Superior temporal gyrus (tissue), 1 donor: ENCODE measurements at regions not wholly inside any gene's neighbourhood (a gene's known extent, or its start where the extent isn't known, plus 50 kb on each side); places are given as distances from the start of the nearest gene placed in this dataset.

Experiments
- DNase-seq: peaks from one replicate; pipeline ENCODE4 v3.0.0-alpha.2; 2016; ENCODE audit errors: extremely low spot score

DNA sequence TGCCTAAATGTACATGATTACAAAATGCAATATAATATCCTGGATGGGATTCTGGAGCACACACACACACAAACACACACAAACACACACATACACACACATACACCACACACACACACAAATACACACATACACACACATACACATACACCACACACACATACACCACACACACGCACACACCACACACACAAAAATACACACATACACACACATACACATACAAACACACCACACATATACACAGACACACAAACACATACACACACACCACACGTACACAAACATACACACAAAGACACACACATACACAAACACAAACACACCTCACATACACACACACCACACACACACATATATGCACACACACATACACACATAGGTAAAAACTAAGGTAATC is 134.6 kb upstream of the SYNDIG1 start:
- DNase-seq: no peak

DNA sequence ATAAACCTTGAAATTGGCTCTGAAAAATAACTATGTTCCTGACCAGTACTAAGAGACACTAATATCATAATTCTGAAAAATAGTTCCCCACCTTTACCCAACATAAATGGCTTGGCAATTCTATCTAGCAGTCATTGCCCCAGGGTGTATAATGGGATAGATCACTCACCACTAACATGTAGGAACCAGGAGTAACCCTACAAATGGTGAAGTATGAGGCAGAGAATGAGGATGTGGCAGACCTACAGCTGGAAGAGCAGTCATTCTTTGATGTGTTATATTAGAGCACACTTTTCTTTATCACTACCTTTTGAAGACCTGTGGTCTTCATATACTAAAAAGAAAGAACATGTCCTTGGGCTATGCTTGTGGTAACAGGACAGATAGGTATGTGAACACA is 136.5 kb upstream of the SYNDIG1 start:
- DNase-seq: no peak

DNA sequence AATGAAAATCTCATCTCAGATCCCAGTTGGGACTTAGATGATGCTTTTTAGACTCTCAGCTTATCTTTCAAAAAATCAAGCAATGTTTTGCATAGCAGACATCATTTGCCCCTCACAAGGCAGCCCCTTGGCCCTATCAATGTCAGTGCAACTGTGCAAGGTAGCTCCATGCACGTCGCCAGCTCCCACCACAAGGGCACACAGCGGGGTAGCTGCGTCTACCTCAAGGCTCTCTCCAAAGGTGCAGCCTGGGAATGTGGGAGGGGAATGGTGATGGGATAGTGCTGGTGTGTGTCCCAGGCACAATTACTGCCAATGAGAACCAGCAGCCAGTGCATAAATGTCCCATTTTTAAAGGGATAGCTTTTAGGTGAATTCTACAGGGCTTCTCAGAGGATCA is 137.5 kb upstream of the SYNDIG1 start:
- DNase-seq: no peak

DNA sequence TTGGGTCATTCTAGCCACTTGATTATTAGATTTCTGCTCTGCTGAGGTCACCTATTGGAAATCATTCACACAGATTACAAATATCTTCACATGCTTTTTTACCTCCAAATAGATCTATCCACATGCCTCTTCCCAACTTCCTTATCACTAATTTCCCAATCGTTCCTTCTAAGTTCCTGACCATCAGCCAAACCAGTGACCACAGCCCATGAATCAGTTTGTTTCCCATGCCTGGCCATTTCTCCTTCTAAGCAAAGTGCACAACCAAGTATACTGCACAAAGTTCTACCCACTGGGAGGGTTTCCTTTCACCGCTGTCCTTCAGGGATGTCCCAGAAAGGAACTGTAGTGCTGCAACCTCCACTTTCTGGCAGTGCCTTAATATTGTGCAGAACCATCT is 140.5 kb upstream of the SYNDIG1 start:
- no peak for DNase-seq

DNA sequence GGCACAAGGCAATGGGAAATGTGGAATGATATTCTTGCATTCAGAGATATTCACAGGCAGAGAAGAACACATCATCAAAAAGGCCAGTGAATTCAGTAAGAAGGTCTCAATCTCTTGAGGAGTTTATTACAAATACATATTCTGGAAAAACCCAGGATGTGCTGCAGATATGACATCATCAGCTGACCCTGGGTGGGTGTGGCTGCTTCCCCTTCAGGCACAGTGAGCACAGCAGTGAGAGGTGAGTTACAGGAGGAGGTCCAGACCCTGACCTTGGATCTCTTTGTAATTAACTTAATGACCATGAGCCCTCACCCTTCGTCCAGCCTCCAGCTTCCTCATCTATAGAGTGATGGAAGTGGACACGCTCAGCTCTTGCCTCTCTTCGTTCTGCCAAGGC is 147.5 kb upstream of the SYNDIG1 start:
- no peak for DNase-seq

DNA sequence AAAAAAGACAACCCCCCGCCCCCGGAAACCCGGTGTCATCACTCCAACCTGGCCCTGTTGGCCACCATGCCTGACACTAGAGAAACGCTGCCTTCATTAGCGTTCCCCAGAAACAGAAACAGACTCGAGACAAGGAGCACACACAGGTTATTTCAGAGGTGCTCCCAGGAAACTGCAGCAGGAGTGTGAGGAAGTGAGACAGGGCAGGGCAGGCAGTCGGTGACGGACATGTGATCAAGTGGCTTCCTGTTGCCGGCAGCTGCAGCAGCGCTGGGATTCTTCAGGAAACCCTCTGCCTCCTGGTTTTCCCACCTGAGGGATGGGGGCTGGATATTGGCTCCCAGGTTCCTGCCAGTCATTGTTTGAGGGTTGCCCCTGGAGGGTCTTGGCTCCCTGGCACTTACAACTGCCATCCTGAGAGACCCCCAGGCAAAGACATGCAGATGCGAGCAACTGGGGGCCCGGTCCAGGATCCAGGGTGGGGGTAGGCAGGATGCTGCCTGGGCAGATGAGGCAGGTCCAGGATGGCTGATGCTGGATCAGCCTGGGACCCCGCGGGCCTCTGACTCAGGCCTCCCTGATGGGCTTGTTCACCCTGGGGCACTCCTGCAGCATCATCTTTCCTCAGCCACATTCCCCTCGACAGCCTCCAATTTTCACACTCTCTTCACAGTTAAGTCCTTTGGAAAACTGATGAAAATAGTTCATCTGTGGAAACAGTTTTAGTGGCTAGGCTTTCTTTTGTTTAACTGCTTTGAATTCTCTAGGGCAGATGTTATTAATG is 150.7 kb upstream of the SYNDIG1 start:
- no peak for DNase-seq

DNA sequence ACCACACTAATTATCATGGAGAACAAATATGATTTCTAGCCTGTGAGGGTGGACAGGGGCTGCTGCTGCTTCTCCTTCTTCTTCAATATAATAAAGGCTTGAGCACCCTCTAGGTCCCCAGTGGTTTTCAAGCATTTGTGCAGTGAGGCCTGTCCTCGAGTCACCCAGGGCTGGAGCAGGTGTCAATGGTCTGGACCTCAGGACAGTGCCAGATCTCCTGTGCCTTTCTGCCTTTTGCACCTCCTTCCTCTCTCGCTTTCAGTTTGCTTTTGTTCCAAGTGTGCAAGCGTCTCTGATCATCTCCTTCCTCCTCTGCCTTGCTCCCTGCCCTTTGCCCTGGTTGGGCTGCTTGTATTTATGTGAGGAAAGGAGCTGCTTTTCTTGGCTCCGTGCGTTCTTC is 152.2 kb upstream of the SYNDIG1 start:
- DNase-seq: no peak

DNA sequence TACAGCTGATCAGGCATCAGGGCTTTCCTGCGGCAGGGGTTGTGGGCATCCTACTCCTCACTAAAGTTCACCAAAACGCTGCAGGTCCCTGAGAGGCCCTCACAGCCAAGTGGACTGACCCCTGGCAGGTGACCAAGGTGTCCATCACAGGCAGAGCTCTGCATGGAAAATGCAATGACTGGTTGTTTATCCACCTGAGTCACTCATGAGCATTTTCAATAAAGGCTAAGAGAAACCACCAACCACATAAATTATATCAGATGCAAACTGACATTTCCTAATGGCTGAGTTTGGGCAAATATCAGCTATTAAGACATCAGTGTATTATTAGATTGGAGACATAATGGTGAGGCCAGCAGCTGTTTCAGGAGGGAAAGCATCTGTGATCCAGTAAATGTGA is 152.7 kb upstream of the SYNDIG1 start:
- no peak for DNase-seq

DNA sequence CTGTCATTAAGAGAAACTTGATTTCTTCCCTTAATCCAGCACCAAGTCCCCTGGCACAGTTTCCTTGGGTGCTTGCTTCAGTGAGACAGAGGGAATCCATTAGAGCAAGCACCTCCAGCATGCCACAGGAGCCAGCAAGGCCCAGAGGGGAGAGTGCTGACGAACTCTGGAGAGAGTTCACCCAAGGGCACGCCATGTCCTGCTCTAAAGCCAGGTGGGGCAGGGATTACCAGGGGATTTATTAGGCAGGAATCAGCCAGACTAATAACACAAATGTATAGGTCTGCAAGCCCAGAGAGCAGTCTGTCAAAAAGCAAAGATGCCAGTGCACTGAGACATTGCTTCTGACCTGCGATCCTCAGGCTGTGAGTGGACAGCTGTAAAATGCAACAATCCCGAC is 155.4 kb upstream of the SYNDIG1 start:
- DNase-seq: no peak

DNA sequence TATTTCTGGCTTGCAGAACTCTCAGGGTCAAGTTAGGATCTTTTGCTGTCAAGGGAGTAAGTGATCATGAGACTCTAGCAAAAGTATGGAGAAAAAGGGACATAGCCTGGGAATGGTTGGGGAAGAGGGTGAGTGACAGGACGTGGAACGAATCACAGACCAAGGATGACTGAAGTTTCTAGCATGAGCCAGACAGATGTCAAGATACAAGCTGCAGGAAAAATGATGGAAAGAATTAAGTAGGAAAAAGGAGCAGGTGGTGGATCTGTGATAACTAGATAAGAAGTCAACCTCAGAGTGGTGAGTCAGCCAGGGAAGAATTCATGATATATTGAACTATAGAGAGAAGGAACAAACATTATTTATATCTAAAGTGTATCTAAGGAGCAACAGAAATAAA is 159.8 kb upstream of the SYNDIG1 start:
- DNase-seq: no peak

DNA sequence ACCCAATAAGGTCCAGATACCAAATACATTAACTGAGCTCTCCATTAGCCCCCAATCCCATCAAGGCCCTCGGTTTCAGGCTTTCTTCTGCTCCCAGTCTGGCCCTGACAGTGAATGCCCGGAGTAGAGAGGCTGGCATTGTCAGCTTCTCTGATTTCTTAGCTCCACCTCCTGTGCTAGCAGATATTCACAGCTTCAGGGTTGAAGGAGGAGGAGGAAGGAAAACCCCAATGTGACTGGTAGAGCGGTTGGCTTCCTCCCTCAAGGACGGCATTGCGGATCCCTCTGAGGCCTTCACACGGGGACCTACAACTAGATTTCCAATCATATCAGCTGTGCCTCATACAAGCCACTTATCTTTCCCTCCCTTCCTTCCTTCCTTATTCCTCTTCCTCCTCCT is 164.1 kb upstream of the SYNDIG1 start:
- no peak for DNase-seq

DNA sequence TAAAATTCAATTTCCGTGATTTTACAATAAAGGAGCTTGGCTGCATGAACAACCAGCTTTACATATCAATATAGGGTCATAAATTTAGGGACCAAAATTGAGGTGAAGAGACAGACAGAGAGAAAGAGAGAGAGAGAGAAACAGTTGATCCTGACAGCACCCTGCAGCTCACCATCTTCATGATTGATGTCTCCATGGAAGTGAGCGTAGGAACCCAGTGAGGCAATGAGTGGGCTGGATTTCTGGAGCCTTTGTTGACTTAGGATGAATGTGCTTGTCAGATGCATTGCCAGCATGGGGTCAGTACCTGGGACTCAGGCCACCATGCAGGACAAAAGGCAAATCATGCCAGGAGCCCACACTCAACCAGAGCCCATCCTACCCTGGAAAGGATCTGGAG is 165.1 kb upstream of the SYNDIG1 start:
- DNase-seq: no peak

DNA sequence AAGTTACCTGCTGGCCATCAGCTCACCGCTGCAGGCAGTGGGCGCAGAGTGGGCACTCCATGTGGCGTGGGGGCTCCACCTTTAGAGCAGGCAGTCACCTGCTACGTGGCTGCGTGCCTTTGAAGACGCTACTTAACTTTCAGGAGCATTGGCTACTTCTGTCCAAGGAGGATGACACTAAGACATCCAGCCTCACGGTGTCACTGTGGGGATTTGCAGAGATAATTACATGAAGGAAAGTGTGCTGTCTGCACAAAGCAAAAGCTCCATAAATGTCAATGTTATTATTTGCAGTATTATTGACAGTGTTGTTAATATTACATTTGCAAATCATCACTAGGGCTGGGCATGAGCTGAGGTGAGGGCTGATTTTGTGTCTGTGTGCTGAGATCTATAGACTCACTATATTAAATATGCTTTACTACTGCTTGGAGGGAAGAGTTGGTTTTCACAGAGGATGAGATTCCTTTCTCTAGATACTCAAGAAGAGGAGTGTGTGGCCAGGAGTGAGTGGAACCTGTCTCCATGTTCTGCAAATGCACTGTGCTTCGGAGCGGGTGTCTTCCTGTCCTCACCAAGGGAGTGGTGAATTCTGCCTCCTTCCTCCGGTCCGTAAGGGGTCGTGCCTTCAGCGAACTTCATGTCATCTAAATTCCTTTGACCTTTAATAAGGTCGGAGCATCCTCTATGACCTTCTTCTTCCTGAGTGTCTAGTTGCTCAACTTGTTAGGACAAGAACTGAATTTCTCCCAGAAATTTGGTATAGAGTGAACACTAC is 165.8 kb upstream of the SYNDIG1 start:
- DNase-seq: peak; percentile 72

DNA sequence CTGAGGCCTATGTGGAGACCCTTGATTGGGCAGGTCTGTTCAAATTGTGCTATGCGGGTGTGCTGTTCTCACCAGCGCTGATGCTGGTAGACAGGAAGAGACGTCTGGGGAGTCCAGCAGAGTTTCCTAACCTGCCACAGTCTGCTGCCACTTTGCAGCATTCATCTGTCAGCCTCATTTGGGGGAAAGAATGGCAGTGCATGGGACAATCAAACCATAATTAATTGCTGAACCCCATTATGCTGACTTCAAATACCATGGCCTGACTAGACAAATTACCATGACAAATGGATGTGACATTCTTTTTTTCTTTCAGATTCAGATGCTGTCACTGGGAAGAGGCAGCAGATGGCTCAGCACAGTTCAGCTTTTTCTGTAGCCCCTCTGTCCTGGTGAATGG is 171.4 kb upstream of the SYNDIG1 start:
- DNase-seq: no peak

DNA sequence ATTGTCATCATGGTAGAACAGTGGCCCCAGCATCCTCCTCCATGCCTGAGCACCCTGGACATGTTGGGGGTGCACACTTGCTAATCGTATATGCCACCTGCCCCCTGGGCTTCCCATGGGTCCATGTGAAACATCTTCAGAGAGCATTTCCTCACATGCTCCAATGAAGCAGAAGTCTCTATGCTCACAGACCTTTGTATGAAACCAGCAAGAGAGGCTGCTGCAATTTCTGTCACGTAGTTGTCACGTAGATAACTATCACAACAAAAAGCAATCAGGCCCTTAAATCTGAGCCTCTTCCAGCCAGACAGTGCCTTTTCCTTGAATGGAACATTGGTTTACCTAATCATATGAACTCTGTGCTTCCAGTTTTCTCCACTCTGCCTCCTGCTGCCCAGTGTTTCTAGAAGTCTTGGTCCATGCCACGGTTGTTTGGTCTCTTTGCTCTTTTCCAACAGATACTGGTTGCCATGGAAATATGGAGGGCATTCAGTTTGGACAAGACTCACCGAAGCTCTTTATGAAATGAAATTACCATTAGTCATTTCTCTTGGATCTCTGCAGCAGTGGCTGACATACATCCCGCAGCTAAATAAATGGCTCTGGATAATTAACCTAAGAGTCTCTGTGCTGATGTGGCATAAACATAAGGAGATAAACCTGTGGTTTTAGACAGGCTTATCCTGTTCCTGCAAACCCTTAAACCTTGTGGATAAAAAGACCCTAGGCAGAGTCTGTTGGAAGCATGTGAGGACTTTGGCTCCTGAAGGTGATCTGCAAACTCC is 172.8 kb upstream of the SYNDIG1 start:
- DNase-seq: no peak

DNA sequence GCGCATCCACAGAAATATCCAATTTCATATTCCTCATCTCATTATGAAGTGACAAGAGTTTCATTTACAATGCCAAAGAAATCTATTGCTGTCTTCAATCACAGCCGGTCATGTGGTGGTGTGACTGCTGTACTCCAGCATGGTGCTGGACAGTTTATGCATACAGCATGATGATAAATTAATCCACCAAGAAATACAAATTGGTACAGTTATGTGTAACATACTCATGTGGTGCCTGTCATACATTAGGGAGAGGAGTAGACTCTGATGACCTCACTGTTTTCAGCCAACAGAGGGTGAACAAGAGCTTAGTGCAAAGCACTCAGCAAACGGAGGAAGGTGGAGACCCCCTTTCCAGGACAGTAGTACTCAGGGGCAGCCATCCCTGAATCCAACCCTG is 178.4 kb upstream of the SYNDIG1 start:
- DNase-seq: no peak

DNA sequence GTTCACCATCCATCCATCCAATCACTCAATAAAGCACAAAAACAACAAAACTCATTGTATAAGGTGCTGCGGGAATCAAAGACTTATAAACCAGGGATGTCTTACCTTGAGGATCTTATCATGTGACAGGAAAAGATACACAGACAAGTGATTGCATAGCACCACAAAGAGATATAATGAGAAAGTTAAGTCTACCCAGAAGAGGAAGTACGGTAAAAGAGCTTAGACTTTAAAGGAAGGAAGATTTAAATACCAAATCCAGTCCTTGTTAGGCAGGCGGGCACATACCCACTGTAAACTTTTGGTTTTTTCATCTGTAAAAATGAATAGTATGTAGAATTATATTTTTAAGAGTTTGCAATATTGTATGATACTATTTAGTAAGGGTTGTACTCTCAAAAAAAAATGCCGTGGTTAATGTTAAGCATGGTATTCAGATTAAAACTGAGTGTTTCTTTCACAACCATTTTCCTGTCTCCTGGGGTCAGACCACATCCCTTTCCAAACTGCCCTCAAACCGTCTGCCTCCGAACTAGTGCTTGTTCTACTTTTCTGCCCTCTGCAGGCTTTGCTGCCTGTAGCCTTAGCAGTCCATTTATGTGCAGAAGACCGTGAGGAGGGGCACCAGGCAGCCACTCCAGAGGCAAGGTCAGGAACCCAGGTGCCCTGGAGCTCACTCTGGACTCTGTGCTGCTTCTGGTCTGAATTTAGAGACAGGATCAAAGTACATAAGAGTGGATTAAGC is 179.5 kb upstream of the SYNDIG1 start:
- no peak for DNase-seq

DNA sequence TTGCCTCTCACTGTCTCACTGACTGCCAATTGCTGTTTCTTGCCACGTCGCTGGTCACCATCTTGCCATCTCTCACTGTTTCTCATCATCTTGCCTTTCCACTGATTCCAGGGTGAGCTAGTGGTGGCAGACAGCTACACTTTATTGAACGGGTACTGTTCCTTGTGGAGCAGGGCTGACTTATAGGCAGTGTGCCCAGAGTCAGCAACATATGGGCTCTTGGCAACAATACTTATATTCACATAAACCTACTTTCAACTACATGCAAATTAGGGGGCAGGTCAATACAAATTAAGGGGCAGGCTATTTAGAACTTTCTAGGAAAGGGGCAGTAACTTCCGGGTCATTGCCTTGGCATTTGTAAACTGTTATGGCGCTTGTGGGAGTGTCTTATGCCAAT is 186.2 kb upstream of the SYNDIG1 start:
- no peak for DNase-seq

DNA sequence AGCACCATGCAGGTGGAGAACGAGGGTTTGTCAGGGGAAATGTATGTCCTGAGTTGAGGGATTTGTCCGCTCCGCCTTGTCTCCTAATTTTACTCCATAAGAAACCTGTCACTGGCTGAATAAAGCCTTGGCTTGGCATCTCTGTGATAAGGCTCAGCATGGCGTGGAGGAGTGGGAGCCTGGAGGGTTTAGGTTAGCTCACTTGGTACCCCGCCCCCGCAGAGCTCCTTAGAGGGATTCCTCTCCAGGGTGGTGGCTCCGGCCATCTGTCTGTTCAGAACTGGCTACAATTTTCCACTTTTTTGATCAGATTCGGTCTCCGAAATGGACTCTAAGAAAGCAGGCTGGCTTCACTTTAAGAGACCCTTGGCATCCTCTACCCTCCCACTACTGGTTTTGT is 192.2 kb upstream of the SYNDIG1 start:
- no peak for DNase-seq

DNA sequence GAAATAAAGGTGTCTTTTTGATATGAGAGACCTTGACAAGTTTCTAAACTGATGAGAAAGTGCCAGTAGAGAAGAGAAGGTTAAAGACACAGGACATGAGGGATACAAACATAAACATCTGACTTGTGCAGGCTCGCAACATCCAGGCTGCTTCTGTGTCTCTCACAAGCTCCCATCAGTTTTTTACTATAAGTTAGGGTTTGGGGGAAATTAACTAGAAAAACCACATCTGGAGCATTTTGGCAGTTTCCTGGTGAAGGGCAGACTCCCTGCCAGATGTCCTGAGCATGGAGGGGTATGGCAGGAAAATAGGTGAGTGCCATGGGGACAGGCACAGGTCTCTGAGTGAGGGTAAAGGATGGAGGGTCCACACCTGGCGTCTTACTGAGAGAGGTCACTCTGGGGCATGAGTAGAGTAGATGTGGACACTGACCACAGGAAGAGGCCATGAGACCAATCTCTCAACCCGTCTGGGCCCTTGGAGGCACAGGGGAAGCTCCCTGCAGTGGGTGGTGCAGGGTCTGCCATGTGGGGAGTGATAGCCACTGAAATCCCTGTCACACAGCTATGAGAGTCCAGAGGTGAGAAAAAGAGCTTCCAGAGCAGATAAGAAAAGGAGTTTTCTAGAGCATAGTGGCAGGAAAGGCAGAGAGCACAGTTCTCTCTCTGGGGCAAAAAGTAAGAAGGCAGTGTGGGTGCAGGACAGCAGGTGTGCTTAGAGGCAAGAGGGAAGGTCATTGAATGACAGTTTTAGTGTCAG is 193.3 kb upstream of the SYNDIG1 start:
- DNase-seq: no peak

DNA sequence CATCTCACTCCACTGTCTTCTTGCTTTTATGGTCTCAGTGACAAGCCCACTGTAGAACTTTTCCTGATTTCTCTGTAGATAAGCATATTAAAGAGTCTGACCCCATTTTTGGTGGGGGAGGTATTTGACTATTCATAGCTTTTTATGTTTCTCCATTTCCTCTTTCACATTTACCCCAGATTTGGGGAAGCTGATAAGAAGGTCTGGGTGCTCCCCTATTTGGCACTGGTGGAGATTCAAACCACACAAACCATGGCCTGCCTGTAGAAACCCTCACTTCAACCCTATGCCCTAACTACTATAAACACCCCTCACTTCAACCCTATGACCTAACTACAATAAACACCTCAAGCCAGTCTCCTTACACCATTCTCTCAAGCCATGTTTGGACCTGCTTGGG is 196.2 kb upstream of the SYNDIG1 start:
- no peak for DNase-seq
